ENCODE measurements at regions not wholly inside any gene's neighbourhood (a gene's known extent, or its start where the extent isn't known, plus 50 kb on each side); places are given as distances from the start of the nearest gene placed in this dataset.

- DNase-seq = no peak
Measured at GRCh38 chr11:103668859-103669258, 367.6 kb upstream of the DDI1 start.

- DNase-seq = no peak
Measured at GRCh38 chr11:103671143-103671651, 365.2 kb upstream of the DDI1 start.

GRCh38 chr11:103673773-103674172 is 362.7 kb upstream of the DDI1 start:
- no peak for DNase-seq

GRCh38 chr11:103676413-103676812 is 360.0 kb upstream of the DDI1 start:
- DNase-seq = no peak

GRCh38 chr11:103680826-103681225 is 355.6 kb upstream of the DDI1 start:
- DNase-seq = no peak

- DNase-seq = peak in 1 of 5 experiments; percentile 6
Measured at GRCh38 chr11:103681855-103682254, 354.6 kb upstream of the DDI1 start.

- DNase-seq = peak in 3 of 5 experiments; percentile 10 to 76 (median 23)
Measured at GRCh38 chr11:103682318-103683184, 353.9 kb upstream of the DDI1 start.

- no peak for DNase-seq
Measured at GRCh38 chr11:103683576-103683975, 352.9 kb upstream of the DDI1 start.

- DNase-seq = no peak
Measured at GRCh38 chr11:103688924-103689323, 347.5 kb upstream of the DDI1 start.

- no peak for DNase-seq
Measured at GRCh38 chr11:103690356-103690755, 346.1 kb upstream of the DDI1 start.

- no peak for DNase-seq
Measured at GRCh38 chr11:103696123-103696522, 340.3 kb upstream of the DDI1 start.

GRCh38 chr11:103699216-103699615 is 337.2 kb upstream of the DDI1 start:
- DNase-seq = no peak

- no peak for DNase-seq
Measured at GRCh38 chr11:103699656-103700055, 336.8 kb upstream of the DDI1 start.

GRCh38 chr11:103700622-103701021 is 335.8 kb upstream of the DDI1 start:
- DNase-seq = no peak

GRCh38 chr11:103703437-103703836 is 333.0 kb upstream of the DDI1 start:
- no peak for DNase-seq

- no peak for DNase-seq
Measured at GRCh38 chr11:103703954-103704353, 332.5 kb upstream of the DDI1 start.

- no peak for DNase-seq
Measured at GRCh38 chr11:103705642-103706041, 330.8 kb upstream of the DDI1 start.

GRCh38 chr11:103709371-103709770 is 327.1 kb upstream of the DDI1 start:
- no peak for DNase-seq

GRCh38 chr11:103714246-103714645 is 322.2 kb upstream of the DDI1 start:
- no peak for DNase-seq

GRCh38 chr11:103716363-103716762 is 320.1 kb upstream of the DDI1 start:
- DNase-seq = no peak

- DNase-seq = no peak
Measured at GRCh38 chr11:103727262-103727661, 309.2 kb upstream of the DDI1 start.

GRCh38 chr11:103729617-103730016 is 306.8 kb upstream of the DDI1 start:
- DNase-seq = no peak

GRCh38 chr11:103730131-103730940 is 306.1 kb upstream of the DDI1 start:
- no peak for DNase-seq

- DNase-seq = no peak
Measured at GRCh38 chr11:103731670-103732069, 304.8 kb upstream of the DDI1 start.

All from T-helper 2 cell (primary cell).